HG03196 (cell line): ENCODE measurements at regions not wholly inside any gene's neighbourhood (a gene's known extent, or its start where the extent isn't known, plus 50 kb on each side); places are given as distances from the start of the nearest gene placed in this dataset.

Experiments used
- ATAC-seq: cut with Tn5 transposase; IDR thresholded peaks from one replicate; pipeline ENCODE4 v1.9.1; 2021; ENCODE audit not compliant: unreplicated experiment

DNA sequence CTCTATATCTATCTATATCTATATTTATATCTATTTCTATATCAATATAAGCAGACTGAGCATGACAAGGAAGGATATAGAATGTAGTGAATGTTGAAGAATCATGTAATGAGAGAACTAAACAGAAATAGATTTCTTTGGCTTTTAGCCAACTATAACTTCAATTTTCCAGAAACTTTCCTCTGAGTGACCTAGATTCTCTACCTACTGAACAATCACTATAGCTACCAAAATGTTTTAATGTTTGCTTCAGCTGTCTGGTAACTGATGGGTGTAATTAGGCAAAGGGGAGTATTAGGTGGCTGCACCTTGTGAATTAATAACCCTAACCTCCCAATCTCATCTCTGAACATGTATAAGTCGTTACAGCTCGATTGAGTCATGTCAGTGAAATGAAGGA lies 76.4 kb upstream of the ROBO1 start:
- ATAC-seq, result no peak

- no peak for ATAC-seq
These were observed 75.4 kb upstream of the ROBO1 start for GRCh38 chr3:79843180-79843579.

DNA sequence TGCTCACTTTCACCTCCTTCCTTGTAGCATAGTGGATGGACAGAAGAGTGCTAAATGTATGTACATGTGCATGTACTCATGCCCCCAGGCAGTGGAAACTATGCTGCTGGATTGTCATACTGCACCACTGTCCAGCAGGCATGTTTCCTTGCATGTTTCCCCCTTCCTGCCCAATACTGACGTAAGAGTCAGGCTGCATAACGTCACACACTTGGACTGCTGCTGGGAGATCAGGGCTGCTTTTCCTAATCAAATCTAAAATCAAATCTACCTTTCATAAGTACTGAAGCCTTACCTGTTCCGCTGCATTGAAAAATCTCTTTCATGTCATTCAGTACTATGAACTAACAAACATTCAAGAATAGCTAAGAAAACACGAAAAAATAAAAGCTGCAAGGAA lies 67.9 kb upstream of the ROBO1 start:
- ATAC-seq, result no peak

GRCh38 chr3:79824166-79824565 lies 56.4 kb upstream of the ROBO1 start:
- ATAC-seq, result no peak

- ATAC-seq, result no peak
These were observed 54.3 kb upstream of the ROBO1 start for GRCh38 chr3:79822076-79822475.

DNA sequence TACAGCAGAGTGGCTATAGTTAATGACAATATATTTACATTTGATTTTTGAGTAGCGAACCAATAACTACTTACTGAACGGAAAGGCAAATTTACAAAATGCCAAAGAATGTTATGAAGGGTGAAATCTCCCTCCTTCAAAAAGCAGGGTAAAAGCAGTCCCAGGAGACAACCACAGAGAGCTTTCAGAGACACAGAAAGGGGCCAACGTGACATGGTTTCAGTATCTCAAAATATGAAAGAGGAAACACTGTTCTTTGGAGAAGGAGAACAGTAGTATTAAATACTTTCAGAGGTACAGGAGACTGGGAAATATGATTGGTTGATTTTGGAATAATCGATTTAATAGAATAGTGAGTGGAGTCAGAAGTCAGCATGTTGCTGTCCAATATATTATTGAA lies 52.3 kb upstream of the ROBO1 start:
- no peak for ATAC-seq

GRCh38 chr3:79818015-79818414 lies 50.2 kb upstream of the ROBO1 start:
- ATAC-seq, result no peak
